GM13976 (cell line): ENCODE measurements at regions not wholly inside any gene's neighbourhood (a gene's known extent, or its start where the extent isn't known, plus 50 kb on each side); places are given as distances from the start of the nearest gene placed in this dataset.

ENCODE experiments used
- DNase-seq: peaks from one replicate; pipeline ENCODE4 v3.0.0; 2012; ENCODE audit warnings: low spot score
- CTCF ChIP-seq: IDR thresholded peaks from 2 replicates; pipeline ENCODE4 v1.5.1; 2012; ENCODE audit warnings: borderline replicate concordance, mild to moderate bottlenecking; ENCODE audit not compliant: insufficient read depth; ENCODE audit errors: extremely low read depth, missing control alignments, control extremely low read depth
- in situ Hi-C: fragments of 300-500 bp; cut with MboI; formaldehyde crosslinking; loops from one replicate; pipeline ENCODE4 v1.12.0; 2022; ENCODE audit warnings: low sequenced_read_pairs, mixed read lengths, inconsistent platforms; ENCODE audit not compliant: unreplicated experiment

GRCh38 chr10:105973360-105973759 is 1191.1 kb downstream of the SORCS1 start:
- TF ChIP-seq CTCF, result no peak
- in situ Hi-C loops, result no loop called here
- DNase-seq, result no peak

- no peak for TF ChIP-seq CTCF
- in situ Hi-C loops, result no loop called here
- no peak for DNase-seq
Measured at GRCh38 chr10:105971460-105971859, 1193.0 kb downstream of the SORCS1 start.

GRCh38 chr10:105969884-105970377 is 1194.6 kb downstream of the SORCS1 start:
- no peak for TF ChIP-seq CTCF
- no peak for DNase-seq
- in situ Hi-C loops, result no loop called here

- in situ Hi-C loops, result no loop called here
- no peak for TF ChIP-seq CTCF
- DNase-seq, result no peak
Measured at GRCh38 chr10:105968666-105969065, 1195.8 kb downstream of the SORCS1 start.

- in situ Hi-C loops, result no loop called here
- no peak for TF ChIP-seq CTCF
- DNase-seq, result no peak
Measured at GRCh38 chr10:105967256-105967655, 1197.2 kb downstream of the SORCS1 start.

DNA sequence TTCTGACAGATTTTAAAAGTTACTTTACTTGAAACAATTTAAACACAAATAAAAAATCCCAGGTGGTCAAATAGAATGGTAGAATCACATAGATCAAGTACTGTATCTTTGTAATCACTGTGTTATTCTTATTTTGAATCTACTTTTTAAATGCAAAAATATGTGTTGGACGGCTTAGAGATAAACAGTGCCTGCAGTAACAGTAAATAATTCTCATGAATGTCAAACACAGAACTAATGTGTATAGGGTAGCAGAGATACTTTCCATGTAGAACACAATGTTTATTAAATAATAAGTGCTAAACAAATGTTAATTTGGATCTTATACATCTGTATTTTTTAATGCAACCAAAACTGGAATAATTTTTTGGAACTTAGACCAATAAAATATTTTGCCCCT is 1199.4 kb downstream of the SORCS1 start:
- in situ Hi-C loops, result no loop called here
- DNase-seq, result no peak
- TF ChIP-seq CTCF, result no peak

DNA sequence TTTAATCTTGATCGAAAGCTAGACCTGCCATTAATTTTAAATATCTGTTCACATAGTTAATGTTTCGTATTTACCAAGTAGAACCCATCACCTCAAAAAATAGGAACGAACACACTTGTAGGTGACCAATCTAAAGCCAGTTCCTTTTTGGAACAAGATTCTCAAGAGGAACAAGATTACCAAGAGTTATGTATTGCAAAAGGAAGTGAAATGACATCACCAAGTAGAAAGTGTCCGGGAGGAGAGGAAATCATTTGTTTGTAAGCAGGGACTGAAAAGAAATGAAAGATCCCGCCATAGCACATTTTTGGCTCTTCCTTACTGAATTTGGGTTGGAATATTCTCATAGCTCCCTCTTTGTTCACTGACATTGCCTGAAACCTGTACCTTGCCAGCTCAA is 1200.5 kb downstream of the SORCS1 start:
- no peak for TF ChIP-seq CTCF
- DNase-seq, result no peak
- in situ Hi-C loops, result no loop called here
